ENCODE measurements at regions not wholly inside any gene's neighbourhood (a gene's known extent, or its start where the extent isn't known, plus 50 kb on each side); places are given as distances from the start of the nearest gene placed in this dataset.
"Not testable (repeated sequence)": the region's sequence is repeated elsewhere in the genome, so short reads cannot be mapped to it uniquely, and the experiment has no call there.

DNA sequence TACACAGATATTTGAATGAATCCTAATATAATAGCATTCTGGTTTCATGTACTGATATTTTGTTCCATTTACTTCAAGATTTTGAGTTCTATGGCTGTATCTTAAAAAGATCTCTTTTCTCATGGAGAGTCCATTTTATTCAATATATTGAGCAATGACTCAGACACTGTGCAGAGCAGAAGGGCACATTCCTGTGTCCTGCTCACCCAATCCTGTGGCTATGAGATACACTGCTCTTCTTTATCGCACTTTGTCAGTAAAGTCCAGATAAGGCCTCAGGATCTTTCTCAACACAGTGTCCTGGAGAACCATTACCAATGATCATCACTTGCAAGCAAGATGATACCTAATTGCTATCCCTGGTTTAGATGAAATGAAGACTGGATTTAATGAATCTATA is 155.0 kb downstream of the CYSLTR2 start:
- peak; percentile 37 for DNase-seq (ENCODE audit: low spot score)

GRCh38 chr13:48810013-48810412 is 156.3 kb downstream of the CYSLTR2 start:
- no peak for DNase-seq (ENCODE audit: low spot score)

DNA sequence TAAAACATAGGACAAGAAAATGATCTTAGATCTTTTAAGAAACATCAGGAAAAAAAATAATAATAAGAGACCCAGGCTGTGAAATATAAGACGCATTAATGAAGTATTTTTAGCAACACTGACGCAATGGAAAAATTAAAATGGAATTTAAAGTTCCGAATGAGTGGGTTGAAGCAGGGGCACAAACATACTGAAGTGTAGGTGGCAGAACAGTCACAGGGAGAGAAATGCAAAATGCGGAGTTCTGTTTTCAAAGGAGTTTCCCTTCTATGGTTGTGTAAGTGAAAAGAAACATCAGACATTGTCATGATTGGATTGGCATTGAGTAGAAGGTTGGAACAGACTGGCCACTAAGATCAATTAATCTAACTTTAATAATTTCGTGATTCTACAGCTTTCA is 159.8 kb downstream of the CYSLTR2 start:
- no peak for DNase-seq (ENCODE audit: low spot score)

GRCh38 chr13:48816700-48817099 is 159.0 kb upstream of the FNDC3A start:
- no peak for DNase-seq (ENCODE audit: low spot score)

DNA sequence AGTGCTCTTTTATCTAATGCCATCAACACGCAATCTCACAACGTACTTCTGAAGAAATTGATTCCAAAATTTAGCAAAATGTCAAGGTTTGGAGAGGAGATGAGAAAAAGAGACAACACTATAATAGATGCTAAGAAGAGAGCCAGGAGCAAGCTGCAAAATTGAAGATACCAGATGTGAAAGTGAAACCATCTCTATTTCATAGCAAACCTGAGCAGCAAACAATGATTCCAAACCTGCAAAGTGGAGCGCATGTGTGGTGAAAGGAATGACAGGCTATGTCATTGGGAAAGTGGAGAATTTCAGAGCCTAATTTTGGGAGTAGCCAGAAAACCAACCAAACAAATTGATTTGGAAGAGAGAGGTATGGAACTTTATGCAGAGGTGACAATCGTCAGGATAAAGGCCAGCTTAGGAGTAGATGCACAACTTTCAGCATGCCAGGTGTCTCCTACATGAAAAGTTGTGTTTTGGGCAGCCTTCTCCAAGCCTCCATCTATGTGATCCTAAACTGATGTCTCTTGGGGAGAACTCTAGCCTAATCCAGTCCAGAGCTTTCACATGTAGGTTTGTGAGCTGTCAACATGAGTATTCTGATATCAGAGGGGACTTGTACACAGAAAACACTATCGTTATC is 158.4 kb upstream of the FNDC3A start:
- no peak for DNase-seq (ENCODE audit: low spot score)

DNA sequence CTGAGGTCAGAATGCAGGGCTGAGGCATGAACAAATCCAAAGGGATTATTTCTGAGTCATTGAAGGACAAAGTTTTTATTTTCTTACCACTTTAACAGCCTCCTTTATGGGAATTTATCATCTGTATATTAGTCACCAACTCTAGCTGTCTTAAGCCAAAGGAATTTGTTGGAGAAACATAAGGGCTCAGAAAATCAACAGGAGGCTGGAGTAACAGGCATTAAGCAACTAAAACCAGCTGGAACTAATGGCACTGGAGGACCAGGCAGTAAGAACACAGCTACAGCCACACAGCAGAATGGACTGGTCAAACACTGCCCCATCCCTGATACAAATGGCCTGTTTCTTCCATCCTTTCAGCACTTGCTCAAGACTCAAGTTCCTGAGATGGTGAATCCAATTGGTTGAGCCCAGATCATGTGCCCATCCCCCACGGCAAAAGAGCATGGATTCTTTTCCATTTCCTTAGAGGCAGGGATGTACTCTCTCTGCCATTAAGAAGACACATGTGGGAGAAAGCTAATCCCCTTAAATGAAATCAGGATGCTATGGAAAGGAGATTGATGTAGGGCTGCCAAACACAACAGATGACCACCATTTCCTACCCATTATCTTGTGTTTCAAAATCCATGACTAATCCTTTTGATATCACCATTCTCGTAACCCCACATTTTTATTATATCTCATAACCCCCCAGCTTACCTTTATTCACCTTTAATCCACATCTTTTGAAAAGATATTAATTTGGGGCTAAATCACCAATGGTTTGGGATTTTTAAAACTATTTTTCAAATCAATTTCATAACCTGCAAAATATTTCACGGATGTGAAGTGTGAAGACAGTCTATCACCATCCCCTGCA is 157.0 kb upstream of the FNDC3A start:
- DNase-seq (ENCODE audit: low spot score), result peak; percentile 62

- no peak for DNase-seq (ENCODE audit: low spot score)
These were observed 156.3 kb upstream of the FNDC3A start for GRCh38 chr13:48819376-48819775.

GRCh38 chr13:48819899-48820298 is 155.8 kb upstream of the FNDC3A start:
- DNase-seq (ENCODE audit: low spot score), result no peak

- not testable (repeated sequence) for DNase-seq (ENCODE audit: low spot score)
These were observed 152.2 kb upstream of the FNDC3A start for GRCh38 chr13:48823526-48823925.

- no peak for DNase-seq (ENCODE audit: low spot score)
These were observed 149.7 kb upstream of the FNDC3A start for GRCh38 chr13:48826039-48826438.

- not testable (repeated sequence) for DNase-seq (ENCODE audit: low spot score)
These were observed 148.7 kb upstream of the FNDC3A start for GRCh38 chr13:48826922-48827454.

DNA sequence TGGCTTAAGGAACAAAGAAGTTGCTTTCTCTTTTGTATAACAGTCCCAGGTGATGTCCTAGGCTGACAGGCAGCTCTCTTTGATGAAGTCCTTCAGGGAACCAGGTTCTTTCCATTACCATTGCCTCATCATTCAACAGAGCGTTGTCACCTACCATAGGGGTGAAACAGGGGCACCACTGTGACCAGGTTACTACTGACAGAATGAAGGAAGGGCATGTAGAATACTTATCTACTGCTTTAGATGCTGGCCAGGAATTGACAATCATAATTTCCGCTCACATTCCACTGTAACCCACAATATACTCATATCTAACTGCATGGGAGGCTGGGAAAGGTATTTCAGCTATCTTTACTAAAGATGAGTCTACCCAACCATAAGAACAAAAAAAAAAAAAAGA is 148.0 kb upstream of the FNDC3A start:
- no peak for DNase-seq (ENCODE audit: low spot score)

DNA sequence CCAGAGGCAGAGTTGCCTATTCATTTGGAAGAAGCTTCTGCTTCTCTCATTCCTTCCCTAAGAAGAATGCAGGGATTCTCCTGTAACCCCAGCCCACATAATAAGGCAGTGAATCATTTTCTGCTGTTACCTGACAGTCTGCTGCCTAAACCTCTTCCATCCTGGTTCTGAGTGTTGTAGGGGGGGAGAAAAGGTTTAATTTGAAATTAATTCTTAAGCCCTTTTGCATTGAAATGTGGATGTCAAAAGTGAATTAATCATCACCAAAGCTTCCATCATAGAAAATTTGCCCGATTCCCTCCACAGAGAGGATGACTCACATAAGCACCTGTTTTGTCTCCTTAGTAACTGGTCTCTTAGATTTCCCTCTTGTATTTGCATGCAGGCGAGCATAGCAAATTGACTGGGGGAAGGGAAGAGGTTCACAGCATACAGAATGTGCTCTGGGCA is 146.7 kb upstream of the FNDC3A start:
- DNase-seq (ENCODE audit: low spot score), result no peak

DNA sequence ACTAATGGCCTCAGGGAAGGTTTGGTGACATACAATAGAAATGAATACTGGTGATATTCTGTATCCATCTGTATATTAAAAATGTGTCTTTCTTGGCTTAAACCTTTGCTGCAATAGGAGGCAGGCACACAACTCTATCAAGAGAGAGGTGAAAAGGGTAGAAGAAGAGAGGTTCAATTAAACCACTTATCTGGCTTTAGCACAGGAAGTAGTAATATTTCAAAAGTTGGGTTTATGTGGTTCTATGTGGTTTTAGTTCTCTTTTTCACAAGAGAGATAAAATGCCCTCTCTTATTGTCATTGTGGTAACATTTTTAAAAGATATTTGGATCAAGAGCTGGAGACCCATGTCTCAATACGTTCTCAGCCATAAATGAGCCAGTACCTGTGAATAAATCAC is 146.2 kb upstream of the FNDC3A start:
- DNase-seq (ENCODE audit: low spot score), result no peak

DNA sequence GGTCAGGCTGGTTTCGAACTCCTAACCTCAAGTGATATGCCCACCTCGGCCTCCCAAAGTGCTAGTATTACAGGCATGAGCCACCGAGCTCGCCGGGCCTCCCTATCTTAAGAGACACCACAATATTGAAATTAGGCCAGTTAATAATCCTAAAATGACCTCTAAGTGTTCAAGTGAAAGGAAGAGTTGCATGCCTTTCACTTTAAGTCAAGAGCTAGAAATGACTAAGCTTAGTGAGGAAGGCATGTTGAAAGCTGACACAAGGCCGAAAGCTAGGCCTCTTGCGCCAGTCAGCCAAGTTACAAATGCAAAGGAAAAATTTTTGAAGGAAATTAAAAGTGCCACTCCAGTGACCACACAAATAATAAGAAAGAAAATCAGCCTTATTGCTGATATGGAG is 144.5 kb upstream of the FNDC3A start:
- no peak for DNase-seq (ENCODE audit: low spot score)

DNA sequence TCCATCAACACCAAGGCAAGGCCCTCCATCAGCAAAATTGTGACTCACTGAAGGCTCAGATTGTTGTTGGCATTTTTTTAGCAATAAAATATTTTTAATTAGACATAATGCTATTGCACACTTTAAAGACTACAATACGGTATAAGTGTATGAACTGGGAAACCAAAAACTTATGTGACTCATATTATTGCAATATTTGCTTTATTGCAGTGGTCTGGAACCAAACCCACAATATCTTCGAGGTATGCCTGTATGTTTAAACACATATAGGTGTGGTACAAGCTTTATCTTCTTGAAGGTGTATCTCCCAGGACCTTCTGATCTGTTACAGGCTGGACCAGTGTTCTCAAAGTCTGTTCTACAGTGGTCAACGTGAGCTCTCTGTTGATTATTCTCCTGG is 142.3 kb upstream of the FNDC3A start:
- DNase-seq (ENCODE audit: low spot score), result no peak

GRCh38 chr13:48835326-48835725 is 140.4 kb upstream of the FNDC3A start:
- DNase-seq (ENCODE audit: low spot score), result not testable (repeated sequence)

DNA sequence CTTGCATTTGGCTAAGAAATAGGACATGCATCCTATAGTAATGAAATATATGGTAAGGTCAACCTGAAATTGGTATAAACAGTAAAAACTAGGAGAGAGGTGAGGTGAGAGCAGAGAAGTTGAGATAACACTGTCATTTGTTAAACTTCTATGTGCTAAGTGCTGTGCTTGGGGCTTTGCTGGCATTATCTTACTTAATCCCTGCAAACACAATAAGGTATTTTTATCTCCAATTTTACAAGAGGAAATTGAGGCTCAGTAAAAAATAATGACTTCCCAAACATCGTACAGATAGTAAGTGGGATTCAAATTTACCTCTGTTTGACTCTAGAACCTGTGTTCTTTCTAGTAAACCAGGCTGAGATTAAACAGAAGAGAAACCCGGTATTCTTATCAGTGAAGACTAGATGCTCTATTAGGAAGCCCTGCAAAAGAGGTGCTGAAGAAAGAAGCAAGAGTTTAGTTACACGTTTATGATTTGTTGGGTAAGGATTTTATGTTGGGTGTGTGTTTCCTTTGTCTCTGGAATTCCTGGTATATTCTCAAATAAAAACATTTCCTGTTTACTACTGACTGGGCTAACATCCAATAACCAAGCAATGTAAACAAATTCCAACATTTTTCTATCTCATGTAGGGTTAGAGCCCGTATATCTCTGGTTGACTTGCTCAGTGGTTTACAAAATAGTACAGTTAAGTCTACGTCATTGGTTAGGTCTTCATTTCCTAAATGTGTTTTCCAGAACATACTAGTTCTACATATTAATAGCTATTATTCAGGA is 137.3 kb upstream of the FNDC3A start:
- DNase-seq (ENCODE audit: low spot score), result peak; percentile 22

GRCh38 chr13:48839171-48839570 is 136.5 kb upstream of the FNDC3A start:
- no peak for DNase-seq (ENCODE audit: low spot score)

- no peak for DNase-seq (ENCODE audit: low spot score)
These were observed 135.3 kb upstream of the FNDC3A start for GRCh38 chr13:48840366-48840765.

DNA sequence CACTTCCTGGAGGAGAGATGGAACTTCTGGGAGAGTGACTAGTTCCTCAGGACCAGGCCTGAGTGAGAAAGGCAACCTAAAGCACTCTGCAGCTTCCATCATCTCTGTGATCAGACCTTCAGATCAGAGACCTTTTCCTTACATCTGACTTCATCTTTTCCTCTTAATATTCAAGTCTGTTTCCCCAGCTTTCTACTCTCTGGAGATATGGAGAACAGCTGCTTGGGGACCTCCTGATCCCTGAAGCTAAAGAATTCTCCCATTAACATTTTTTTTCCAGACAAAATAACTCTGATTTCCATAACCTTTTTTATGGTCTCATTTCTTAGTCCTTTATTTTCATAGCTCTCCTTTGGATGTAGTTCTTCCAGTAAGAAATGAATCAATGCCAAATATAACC is 133.4 kb upstream of the FNDC3A start:
- no peak for DNase-seq (ENCODE audit: low spot score)

DNA sequence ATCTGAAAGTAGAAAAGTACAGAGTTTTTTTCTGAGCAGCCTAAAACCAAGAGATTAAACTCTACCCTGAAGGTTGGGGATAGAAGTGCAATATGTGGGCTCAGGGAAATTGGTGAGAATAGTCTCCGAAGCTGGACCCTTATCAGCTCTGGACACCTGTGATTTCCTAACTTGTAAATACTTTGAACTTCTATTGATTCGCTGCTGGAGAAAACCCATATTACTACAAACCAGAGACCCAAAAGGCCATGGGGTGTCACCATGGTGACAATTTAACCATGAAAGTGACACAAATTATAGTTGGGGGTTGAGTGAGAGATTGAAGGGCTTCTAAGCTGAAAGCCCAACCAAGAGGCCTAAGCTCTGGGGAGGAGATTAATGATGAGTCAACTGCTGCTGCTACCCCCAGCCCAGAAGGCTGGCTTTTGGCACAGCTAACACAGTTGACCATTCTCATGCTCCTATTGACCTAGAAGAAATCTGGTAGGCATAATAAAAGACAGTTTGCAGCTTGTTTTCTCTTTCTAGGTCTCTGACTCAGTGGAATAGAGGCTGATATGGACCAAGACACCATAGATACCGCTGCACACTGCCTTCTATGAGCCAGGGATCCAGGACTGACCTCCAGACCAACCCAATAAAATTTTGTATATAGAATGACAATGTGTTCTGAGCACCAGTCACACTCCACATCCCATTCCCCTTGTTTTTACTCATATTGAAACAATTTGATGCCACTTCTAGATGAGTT is 131.9 kb upstream of the FNDC3A start:
- no peak for DNase-seq (ENCODE audit: low spot score)

Measured in AG08396 (cell line).